ENCODE measurements at regions not wholly inside any gene's neighbourhood (a gene's known extent, or its start where the extent isn't known, plus 50 kb on each side); places are given as distances from the start of the nearest gene placed in this dataset.
"Not testable (repeated sequence)": the region's sequence is repeated elsewhere in the genome, so short reads cannot be mapped to it uniquely, and the experiment has no call there.

DNA sequence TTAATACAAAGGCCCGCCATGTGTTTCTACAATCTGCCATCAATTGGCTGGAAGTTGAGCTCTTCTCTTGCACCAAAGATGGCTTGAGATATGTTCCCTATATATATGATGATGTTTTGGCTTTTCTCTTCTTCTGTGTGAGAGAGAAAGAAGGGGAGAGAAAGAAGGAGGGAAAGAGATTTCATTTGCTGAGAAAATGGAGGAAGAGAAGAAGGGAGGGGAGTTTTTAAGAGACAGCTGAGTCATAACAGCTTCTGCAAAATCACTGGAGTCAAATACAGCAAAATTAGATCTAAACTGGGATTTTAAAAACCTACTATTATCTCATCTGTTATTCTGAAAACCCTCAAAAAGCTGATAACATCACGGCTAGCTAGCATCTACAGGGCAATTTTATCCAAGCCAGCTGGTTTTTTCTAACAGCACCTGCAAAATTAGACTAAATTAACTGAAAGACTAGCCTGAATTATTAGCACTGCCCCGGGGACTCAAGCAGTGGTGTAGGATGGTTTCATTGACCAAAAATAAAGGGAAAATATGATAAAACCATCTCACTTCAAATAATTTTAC is 647.6 kb upstream of the ACTRT1 start:
- H3K27me3 ChIP-seq (ENCODE audit: insufficient read depth, low read length): no peaks in the 10 kb centered on the region
- H3K4me1 ChIP-seq (ENCODE audit: insufficient read depth, low read length): no peaks in the 10 kb centered on the region; the same call in 1 of the 2 replicates
- no peak overlapping the region for H3K4me3 ChIP-seq (ENCODE audit: low read length)
- no peak overlapping the region for H3K9ac ChIP-seq (ENCODE audit: low read depth, low read length)
- WGBS: 100% methylated on average over 2 of the region's 3 CpGs
- H3K27ac ChIP-seq (ENCODE audit: low read depth, low read length): no peak overlapping the region
- H3K36me3 ChIP-seq (ENCODE audit: insufficient read depth, low read length): no peaks in the 10 kb centered on the region
- H3K9me3 ChIP-seq (ENCODE audit: insufficient read depth, low read depth, low read length): no peaks in the 10 kb centered on the region

- Histone ChIP-seq H3K4me1 (ENCODE audit: insufficient read depth, low read length) (no peaks in the 10 kb centered on the region; the same call in 1 of the 2 replicates), H3K9me3 (ENCODE audit: insufficient read depth, low read depth, low read length) (no peaks in the 10 kb centered on the region), H3K9ac (ENCODE audit: low read depth, low read length) (no peak overlapping the region), H3K27ac (ENCODE audit: low read depth, low read length) (no peak overlapping the region), H3K4me3 (ENCODE audit: low read length) (no peak overlapping the region), H3K36me3 (ENCODE audit: insufficient read depth, low read length) (no peaks in the 10 kb centered on the region), H3K27me3 (ENCODE audit: insufficient read depth, low read length) (no peaks in the 10 kb centered on the region)
- 100% methylated on average over 1 of the region's 1 CpG for WGBS
Measured at GRCh38 chrX:128698573-128699181, 646.5 kb upstream of the ACTRT1 start.

DNA sequence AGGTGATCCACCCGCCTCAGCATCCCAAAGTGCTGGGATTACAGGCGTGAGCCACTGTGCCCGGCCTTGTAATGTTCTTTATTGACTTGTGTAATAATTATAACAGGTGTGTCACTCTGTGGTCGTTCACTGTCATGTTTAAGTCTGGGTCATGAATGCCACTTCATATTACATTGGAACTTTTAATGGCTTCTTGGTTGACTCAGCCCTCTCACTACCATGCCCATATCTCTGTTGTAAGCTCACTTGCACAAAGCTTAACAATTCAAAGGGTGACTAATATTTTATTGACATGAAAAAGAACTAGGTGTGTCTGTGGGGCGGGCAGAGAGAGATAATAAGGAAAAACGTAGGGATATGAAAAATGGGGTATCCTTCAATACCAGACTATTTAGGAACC is 639.7 kb upstream of the ACTRT1 start:
- no peak overlapping the region for H3K9ac ChIP-seq (ENCODE audit: low read depth, low read length)
- H3K4me1 ChIP-seq (ENCODE audit: insufficient read depth, low read length): no peaks in the 10 kb centered on the region
- no peak overlapping the region for H3K27ac ChIP-seq (ENCODE audit: low read depth, low read length)
- 100% methylated on average over 4 of the region's 6 CpGs for WGBS
- no peak overlapping the region for H3K4me3 ChIP-seq (ENCODE audit: low read length)
- H3K36me3 ChIP-seq (ENCODE audit: insufficient read depth, low read length): no peaks in the 10 kb centered on the region
- H3K27me3 ChIP-seq (ENCODE audit: insufficient read depth, low read length): no peaks in the 10 kb centered on the region
- no peaks in the 10 kb centered on the region for H3K9me3 ChIP-seq (ENCODE audit: insufficient read depth, low read depth, low read length)

- WGBS: 94% methylated on average over 2 of the region's 2 CpGs
- Histone ChIP-seq H3K36me3 (ENCODE audit: insufficient read depth, low read length) (no peaks in the 10 kb centered on the region), H3K27me3 (ENCODE audit: insufficient read depth, low read length) (no peaks in the 10 kb centered on the region)
Measured at GRCh38 chrX:128685387-128685786, 633.2 kb upstream of the ACTRT1 start.

DNA sequence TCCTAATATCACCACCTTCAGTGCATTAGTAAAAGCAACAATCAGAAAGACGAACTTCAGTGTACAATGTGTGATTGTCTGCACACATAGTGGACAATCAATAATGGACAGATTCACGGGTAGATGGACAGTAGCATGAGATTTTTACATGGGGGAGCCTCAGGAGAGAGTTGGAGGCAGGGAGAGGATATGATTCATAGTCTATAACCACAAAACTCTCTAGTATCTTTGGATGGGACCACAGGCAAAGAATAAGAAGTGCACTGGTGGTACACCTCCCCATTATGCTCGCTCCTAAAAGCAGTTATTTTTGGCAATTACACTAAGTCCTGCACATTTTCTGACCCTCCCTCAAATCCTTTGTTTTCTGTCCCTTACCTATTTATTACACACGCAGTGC is 624.4 kb upstream of the ACTRT1 start:
- Histone ChIP-seq H3K9me3 (ENCODE audit: insufficient read depth, low read depth, low read length) (no peaks in the 10 kb centered on the region), H3K27me3 (ENCODE audit: insufficient read depth, low read length) (no peaks in the 10 kb centered on the region), H3K27ac (ENCODE audit: low read depth, low read length) (no peak overlapping the region), H3K9ac (ENCODE audit: low read depth, low read length) (no peak overlapping the region), H3K4me3 (ENCODE audit: low read length) (no peak overlapping the region), H3K36me3 (ENCODE audit: insufficient read depth, low read length) (no peaks in the 10 kb centered on the region), H3K4me1 (ENCODE audit: insufficient read depth, low read length) (no peaks in the 10 kb centered on the region)
- 96% methylated on average over 4 of the region's 4 CpGs for WGBS

More at GRCh38 chrX:128685387-128685786, 633.2 kb upstream of the ACTRT1 start:
- H3K27ac ChIP-seq (ENCODE audit: low read depth, low read length): no peak overlapping the region
- no peak overlapping the region for H3K4me3 ChIP-seq (ENCODE audit: low read length)
- no peak overlapping the region for H3K9ac ChIP-seq (ENCODE audit: low read depth, low read length)
- no peaks in the 10 kb centered on the region for H3K9me3 ChIP-seq (ENCODE audit: insufficient read depth, low read depth, low read length)
- H3K4me1 ChIP-seq (ENCODE audit: insufficient read depth, low read length): no peaks in the 10 kb centered on the region

DNA sequence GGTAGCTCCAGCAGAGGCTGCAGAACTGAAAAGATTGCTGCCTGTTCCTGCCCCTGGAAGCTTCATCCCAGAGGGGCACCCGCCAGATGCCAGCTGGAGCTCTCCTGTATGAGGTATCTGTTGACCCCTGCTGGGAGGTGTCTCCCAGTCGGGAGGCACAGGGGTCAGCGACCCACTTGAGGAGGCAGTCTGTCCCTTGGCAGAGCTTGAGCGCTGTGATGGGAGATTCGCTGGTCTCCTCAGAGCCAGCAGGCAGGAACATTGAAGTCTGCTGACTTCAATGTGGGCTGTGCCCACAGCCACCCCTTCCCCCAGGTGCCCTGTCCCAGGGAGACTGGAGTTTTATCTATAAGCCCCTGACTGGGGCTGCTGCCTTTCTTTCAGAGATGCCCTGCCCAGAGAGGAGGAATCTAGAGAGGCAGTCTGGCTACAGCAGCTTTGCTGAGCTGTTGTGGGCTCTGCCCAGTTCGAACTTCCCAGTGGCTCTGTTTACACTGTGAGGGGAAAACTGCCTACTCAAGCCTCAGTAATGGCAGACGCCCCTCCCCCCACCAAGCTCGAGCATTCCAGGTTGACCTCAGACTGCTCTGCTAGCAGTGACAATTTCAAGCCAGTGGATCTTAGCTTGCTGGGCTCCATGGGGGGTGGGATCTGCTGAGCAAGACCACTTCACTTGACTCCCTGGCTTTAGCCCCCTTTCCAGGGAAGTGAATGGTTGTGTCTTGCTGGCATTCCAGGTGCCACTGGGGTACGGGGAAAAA is 622.3 kb upstream of the ACTRT1 start:
- WGBS: 83% methylated on average over 8 of the region's 9 CpGs
- not testable (repeated sequence) for H3K36me3 ChIP-seq (ENCODE audit: insufficient read depth, low read length); H3K4me1 ChIP-seq (ENCODE audit: insufficient read depth, low read length); H3K27me3 ChIP-seq (ENCODE audit: insufficient read depth, low read length); H3K9me3 ChIP-seq (ENCODE audit: insufficient read depth, low read depth, low read length); H3K27ac ChIP-seq (ENCODE audit: low read depth, low read length); H3K4me3 ChIP-seq (ENCODE audit: low read length); H3K9ac ChIP-seq (ENCODE audit: low read depth, low read length)

DNA sequence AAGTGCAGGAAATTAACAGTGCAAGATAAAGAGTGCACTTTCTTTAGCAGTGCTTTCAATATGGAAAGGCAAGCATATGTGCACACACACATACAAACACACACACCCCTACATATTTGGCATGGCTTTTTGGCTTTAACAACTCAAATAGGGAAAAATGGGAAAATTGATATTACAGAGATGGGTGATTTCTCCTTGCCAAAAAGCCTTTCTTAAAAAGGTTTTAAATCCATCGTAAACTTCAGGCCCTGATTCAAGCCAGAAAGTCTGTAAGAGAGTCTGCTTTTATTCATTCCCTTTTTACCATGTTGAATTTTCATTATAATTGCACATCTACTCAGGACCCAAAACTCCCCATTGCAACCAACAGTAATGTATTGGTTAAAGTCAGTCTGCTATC is 612.0 kb upstream of the ACTRT1 start:
- H3K36me3 ChIP-seq (ENCODE audit: insufficient read depth, low read length): no peaks in the 10 kb centered on the region
- no peak overlapping the region for H3K27ac ChIP-seq (ENCODE audit: low read depth, low read length)
- H3K4me3 ChIP-seq (ENCODE audit: low read length): no peak overlapping the region
- H3K27me3 ChIP-seq (ENCODE audit: insufficient read depth, low read length): no peaks in the 10 kb centered on the region
- no peak overlapping the region for H3K9ac ChIP-seq (ENCODE audit: low read depth, low read length)
- 100% methylated on average over 1 of the region's 1 CpG for WGBS
- H3K4me1 ChIP-seq (ENCODE audit: insufficient read depth, low read length): no peaks in the 10 kb centered on the region
- H3K9me3 ChIP-seq (ENCODE audit: insufficient read depth, low read depth, low read length): no peaks in the 10 kb centered on the region

- Histone ChIP-seq H3K27me3 (ENCODE audit: insufficient read depth, low read length) (no peaks in the 10 kb centered on the region), H3K9ac (ENCODE audit: low read depth, low read length) (no peak overlapping the region), H3K4me3 (ENCODE audit: low read length) (no peak overlapping the region), H3K4me1 (ENCODE audit: insufficient read depth, low read length) (peaks cover 26% of the 10 kb centered on the region), H3K27ac (ENCODE audit: low read depth, low read length) (peak overlapping the region; percentile 51; the same call in 1 of the 2 replicates), H3K9me3 (ENCODE audit: insufficient read depth, low read depth, low read length) (no peaks in the 10 kb centered on the region), H3K36me3 (ENCODE audit: insufficient read depth, low read length) (no peaks in the 10 kb centered on the region)
- WGBS: 0% methylated on average over 5 of the region's 6 CpGs
Measured at GRCh38 chrX:128653524-128654060, 601.4 kb upstream of the ACTRT1 start.

DNA sequence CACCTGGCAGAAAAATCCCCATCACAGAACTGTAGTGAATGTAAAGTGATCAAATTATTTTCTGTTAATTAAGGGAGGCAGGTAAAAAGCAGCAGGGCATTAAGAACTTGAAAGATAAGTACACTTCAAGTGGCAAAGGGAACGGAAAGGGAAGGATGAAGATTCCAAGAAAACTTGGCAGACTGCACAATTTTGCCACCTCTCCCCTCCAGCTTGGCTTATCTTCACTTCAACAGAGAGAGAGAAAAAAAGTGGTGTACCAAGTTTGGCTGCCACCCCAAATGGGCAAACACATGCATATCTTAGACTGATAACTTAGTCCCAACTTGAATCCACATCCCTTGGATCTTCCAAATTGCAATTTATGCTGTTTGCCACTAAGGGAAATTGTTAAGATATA is 598.1 kb upstream of the ACTRT1 start:
- Histone ChIP-seq H3K9me3 (ENCODE audit: insufficient read depth, low read depth, low read length) (no peaks in the 10 kb centered on the region), H3K9ac (ENCODE audit: low read depth, low read length) (no peak overlapping the region), H3K4me1 (ENCODE audit: insufficient read depth, low read length) (peaks cover 22% of the 10 kb centered on the region), H3K36me3 (ENCODE audit: insufficient read depth, low read length) (no peaks in the 10 kb centered on the region), H3K27ac (ENCODE audit: low read depth, low read length) (no peak overlapping the region), H3K4me3 (ENCODE audit: low read length) (no peak overlapping the region), H3K27me3 (ENCODE audit: insufficient read depth, low read length) (no peaks in the 10 kb centered on the region)
- no CpG with 5 or more reads among the region's 1 CpG for WGBS

GRCh38 chrX:128634754-128635153 is 582.6 kb upstream of the ACTRT1 start:
- no peaks in the 10 kb centered on the region for H3K4me1 ChIP-seq (ENCODE audit: insufficient read depth, low read length)
- H3K27me3 ChIP-seq (ENCODE audit: insufficient read depth, low read length): no peaks in the 10 kb centered on the region
- H3K9me3 ChIP-seq (ENCODE audit: insufficient read depth, low read depth, low read length): no peaks in the 10 kb centered on the region
- no peak overlapping the region for H3K27ac ChIP-seq (ENCODE audit: low read depth, low read length)
- H3K4me3 ChIP-seq (ENCODE audit: low read length): no peak overlapping the region
- H3K9ac ChIP-seq (ENCODE audit: low read depth, low read length): no peak overlapping the region
- WGBS: no CpG with 5 or more reads among the region's 1 CpG
- H3K36me3 ChIP-seq (ENCODE audit: insufficient read depth, low read length): no peaks in the 10 kb centered on the region

- Histone ChIP-seq H3K9ac (ENCODE audit: low read depth, low read length) (no peak overlapping the region), H3K27ac (ENCODE audit: low read depth, low read length) (no peak overlapping the region)
- WGBS: 86% methylated on average over 1 of the region's 1 CpG
Measured at GRCh38 chrX:128623361-128623760, 571.2 kb upstream of the ACTRT1 start.

More at GRCh38 chrX:128623361-128623760, 571.2 kb upstream of the ACTRT1 start:
- no peaks in the 10 kb centered on the region for H3K9me3 ChIP-seq (ENCODE audit: insufficient read depth, low read depth, low read length)
- H3K4me1 ChIP-seq (ENCODE audit: insufficient read depth, low read length): no peaks in the 10 kb centered on the region
- no peaks in the 10 kb centered on the region for H3K36me3 ChIP-seq (ENCODE audit: insufficient read depth, low read length)
- no peak overlapping the region for H3K4me3 ChIP-seq (ENCODE audit: low read length)
- no peaks in the 10 kb centered on the region for H3K27me3 ChIP-seq (ENCODE audit: insufficient read depth, low read length)

Measured in HUES64 (cell line).